GM19438 (cell line): ENCODE measurements at regions not wholly inside any gene's neighbourhood (a gene's known extent, or its start where the extent isn't known, plus 50 kb on each side); places are given as distances from the start of the nearest gene placed in this dataset.

ENCODE experiments used
- ATAC-seq: cut with Tn5 transposase; IDR thresholded peaks from one replicate; pipeline ENCODE4 v1.9.1; 2021; ENCODE audit warnings: low read depth; ENCODE audit not compliant: unreplicated experiment

- no peak for ATAC-seq
These were observed 492.5 kb upstream of the AKR1E2 start for GRCh38 chr10:4333459-4333894.

GRCh38 chr10:4332764-4333458, 493.1 kb upstream of the AKR1E2 start:
- ATAC-seq, result no peak

GRCh38 chr10:4331150-4331549, 494.9 kb upstream of the AKR1E2 start:
- ATAC-seq, result no peak

- no peak for ATAC-seq
These were observed 495.4 kb upstream of the AKR1E2 start for GRCh38 chr10:4330636-4331035.

- ATAC-seq, result no peak
These were observed 496.8 kb upstream of the AKR1E2 start for GRCh38 chr10:4329225-4329624.

GRCh38 chr10:4326647-4327046, 499.4 kb upstream of the AKR1E2 start:
- ATAC-seq, result no peak

GRCh38 chr10:4319870-4320367, 506.1 kb upstream of the AKR1E2 start:
- ATAC-seq, result no peak

- no peak for ATAC-seq
These were observed 509.7 kb upstream of the AKR1E2 start for GRCh38 chr10:4316161-4316810.

GRCh38 chr10:4315551-4315950, 510.5 kb upstream of the AKR1E2 start:
- ATAC-seq, result no peak

- no peak for ATAC-seq
These were observed 513.0 kb upstream of the AKR1E2 start for GRCh38 chr10:4313051-4313450.

GRCh38 chr10:4312051-4312835, 513.8 kb upstream of the AKR1E2 start:
- no peak for ATAC-seq

- ATAC-seq, result no peak
These were observed 515.8 kb upstream of the AKR1E2 start for GRCh38 chr10:4310172-4310571.

- no peak for ATAC-seq
These were observed 518.1 kb upstream of the AKR1E2 start for GRCh38 chr10:4307910-4308309.

- ATAC-seq, result no peak
These were observed 519.1 kb upstream of the AKR1E2 start for GRCh38 chr10:4306871-4307270.

- no peak for ATAC-seq
These were observed 518.0 kb upstream of the KLF6 start for GRCh38 chr10:4303045-4303444.

GRCh38 chr10:4301291-4302045, 516.5 kb upstream of the KLF6 start:
- ATAC-seq, result no peak

- no peak for ATAC-seq
These were observed 511.2 kb upstream of the KLF6 start for GRCh38 chr10:4296161-4296560.

- no peak for ATAC-seq
These were observed 510.2 kb upstream of the KLF6 start for GRCh38 chr10:4294996-4295792.

GRCh38 chr10:4294271-4294670, 509.3 kb upstream of the KLF6 start:
- ATAC-seq, result no peak

GRCh38 chr10:4291990-4292389, 507.0 kb upstream of the KLF6 start:
- ATAC-seq, result no peak
